Natural killer cell (primary cell): ENCODE measurements at regions not wholly inside any gene's neighbourhood (a gene's known extent, or its start where the extent isn't known, plus 50 kb on each side); places are given as distances from the start of the nearest gene placed in this dataset.
"Not testable (repeated sequence)": the region's sequence is repeated elsewhere in the genome, so short reads cannot be mapped to it uniquely, and the experiment has no call there.

Experiments
- ATAC-seq, 3 donors: fragments of 150-1000 bp in 2 of 3; fragments of 200-7000 bp in 1 of 3; cut with Tn5 transposase; 1 replicate in 1 of 3; 2 replicates in 2 of 3; pipeline ENCODE4 v1.10.0; 2021; ENCODE audit warnings: mild to moderate bottlenecking in 2 of 3, moderate library complexity in 2 of 3
- DNase-seq, 2 donors: peaks; one replicate each; pipeline versions ENCODE4 v3.0.0 to v3.0.0-alpha.2; 2013 to 2021; ENCODE audit warnings: mixed read lengths in 1 of 2
- H3K27ac ChIP-seq: one replicate; pipeline ENCODE4 v1.5.1; 2013; ENCODE audit warnings: mild to moderate bottlenecking, low read length
- H3K27me3 ChIP-seq: one replicate; pipeline ENCODE4 v1.6.1; 2013; ENCODE audit warnings: low read length; ENCODE audit not compliant: control insufficient read depth, insufficient read depth
- H3K36me3 ChIP-seq: one replicate; pipeline ENCODE4 v1.6.1; 2013; ENCODE audit warnings: low read length; ENCODE audit not compliant: control insufficient read depth, insufficient read depth
- H3K4me1 ChIP-seq: one replicate; pipeline ENCODE4 v1.6.1; 2013; ENCODE audit warnings: low read length; ENCODE audit not compliant: control insufficient read depth, insufficient read depth
- H3K4me3 ChIP-seq: one replicate; pipeline ENCODE4 v1.5.1; 2013; ENCODE audit warnings: low read length
- H3K9me3 ChIP-seq: one replicate; pipeline ENCODE4 v1.6.1; 2013; ENCODE audit warnings: low read length; ENCODE audit not compliant: control insufficient read depth, insufficient read depth
- H3K27ac Mint-ChIP-seq, 2 donors: one replicate each; pipeline ENCODE4 v1.8.0; 2022; ENCODE audit warnings: mild to moderate bottlenecking in 2 of 2, mixed read lengths in 2 of 2, moderate library complexity in 1 of 2
- H3K27me3 Mint-ChIP-seq, 2 donors: one replicate each; pipeline ENCODE4 v1.8.0; 2022; ENCODE audit warnings: low read depth in 2 of 2, mixed read lengths in 2 of 2
- H3K36me3 Mint-ChIP-seq: one replicate; pipeline ENCODE4 v1.8.0; 2022; ENCODE audit warnings: mixed read lengths
- H3K4me1 Mint-ChIP-seq, 2 donors: one replicate each; pipeline ENCODE4 v1.8.0; 2022; ENCODE audit warnings: mixed read lengths in 2 of 2
- H3K4me3 Mint-ChIP-seq: one replicate; pipeline ENCODE4 v1.8.0; 2022; ENCODE audit warnings: mild to moderate bottlenecking, moderate library complexity, mixed read lengths
- H3K9me3 Mint-ChIP-seq, 2 donors: one replicate each; pipeline ENCODE4 v1.8.0; 2022; ENCODE audit warnings: mixed read lengths in 2 of 2
- CTCF ChIP-seq: fragments of 200-600 bp; IDR thresholded peaks from one replicate; pipeline ENCODE4 v1.8.0; 2022; ENCODE audit warnings: antibody characterized with exemption
- WGBS: methylation state at CpG from one replicate; pipeline ENCODE4 v1.1.7; 2013; ENCODE audit warnings: missing lambda C conversion rate; ENCODE audit not compliant: insufficient coverage; 5-methylcytosine and 5-hydroxymethylcytosine counted together
- intact Hi-C: fragments of 100-400 bp; cut with micrococcal nuclease; formaldehyde crosslinking; loops from one replicate; pipeline ENCODE4 v1.14.2; 2022

DNA sequence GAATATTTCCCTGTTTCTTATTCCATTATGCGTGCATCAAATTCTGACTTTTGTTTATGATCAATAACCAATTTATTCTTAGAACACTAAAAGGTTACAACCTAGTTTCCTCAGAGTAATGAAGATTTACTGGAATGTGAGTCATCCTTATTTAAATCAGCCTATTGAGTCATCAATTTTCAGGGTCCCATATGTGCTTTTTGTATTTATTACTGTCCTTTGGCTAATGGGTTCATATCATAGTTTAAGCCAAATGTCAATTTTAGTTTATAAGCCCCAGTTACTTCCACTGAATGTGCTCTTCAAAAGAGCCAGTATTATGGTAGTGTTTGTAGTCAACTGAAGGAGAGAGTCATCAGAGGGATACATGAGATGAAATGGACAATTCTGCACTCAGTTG is 359.2 kb downstream of the PRR16 start:
- no peak overlapping the region for H3K27ac Mint-ChIP-seq
- H3K4me3 ChIP-seq: no peak overlapping the region
- H3K4me3 Mint-ChIP-seq: no peak overlapping the region
- no peaks in the 10 kb centered on the region for H3K4me1 ChIP-seq
- peaks cover 10 to 11% of the 10 kb centered on the region in 2 donors for H3K9me3 Mint-ChIP-seq
- TF ChIP-seq CTCF: no peak
- H3K36me3 Mint-ChIP-seq: no peaks in the 10 kb centered on the region
- no peaks in the 10 kb centered on the region for H3K36me3 ChIP-seq
- WGBS: no CpG with 5 or more reads among the region's 1 CpG
- no peaks in the 10 kb centered on the region for H3K27me3 Mint-ChIP-seq
- intact Hi-C loops: no loop called here
- H3K4me1 Mint-ChIP-seq: no peaks in the 10 kb centered on the region
- no peak overlapping the region for H3K27ac ChIP-seq
- no peaks in the 10 kb centered on the region for H3K27me3 ChIP-seq
- DNase-seq (no peak), ATAC-seq (no peak)
- H3K9me3 ChIP-seq: peaks cover 4% of the 10 kb centered on the region

- H3K36me3 Mint-ChIP-seq, H3K27me3 ChIP-seq, H3K4me1 Mint-ChIP-seq, H3K9me3 ChIP-seq, H3K4me3 ChIP-seq, DNase-seq, intact Hi-C loops, H3K4me1 ChIP-seq, H3K36me3 ChIP-seq, ATAC-seq, H3K4me3 Mint-ChIP-seq, H3K27ac ChIP-seq, H3K27me3 Mint-ChIP-seq, H3K27ac Mint-ChIP-seq: not testable (repeated sequence)
- WGBS: 92% methylated on average over 12 of the region's 13 CpGs
- H3K9me3 Mint-ChIP-seq: peaks cover 12 to 14% of the 10 kb centered on the region in 2 donors
These were observed 367.5 kb downstream of the PRR16 start for GRCh38 chr5:120831646-120832045.

DNA sequence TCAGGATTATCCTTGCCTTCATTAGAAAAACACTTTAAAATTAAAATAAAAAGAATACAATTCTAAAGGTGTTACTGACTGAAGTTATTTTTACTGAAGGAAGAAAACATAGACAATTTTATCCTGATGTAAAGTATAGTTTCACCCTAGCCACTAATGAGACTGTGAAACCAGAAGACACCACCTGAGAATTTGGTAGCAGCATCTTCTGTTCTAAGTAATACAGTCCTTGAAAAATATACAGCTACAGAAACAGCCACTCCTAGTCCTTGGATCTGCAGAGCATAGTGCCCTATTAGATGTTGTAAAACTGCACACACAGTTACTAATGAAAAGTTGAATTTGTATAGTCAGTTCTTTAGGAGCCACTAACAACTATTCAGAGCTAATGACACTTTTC is 377.7 kb downstream of the PRR16 start:
- no peaks in the 10 kb centered on the region for H3K4me1 Mint-ChIP-seq
- no peak overlapping the region for H3K4me3 ChIP-seq
- no peaks in the 10 kb centered on the region for H3K9me3 ChIP-seq
- intact Hi-C loops: no loop called here
- no peaks in the 10 kb centered on the region for H3K27me3 Mint-ChIP-seq
- DNase-seq (no peak), ATAC-seq (no peak)
- H3K36me3 ChIP-seq: no peaks in the 10 kb centered on the region
- no peaks in the 10 kb centered on the region for H3K36me3 Mint-ChIP-seq
- H3K4me1 ChIP-seq: no peaks in the 10 kb centered on the region
- H3K4me3 Mint-ChIP-seq: no peak overlapping the region
- no peak for TF ChIP-seq CTCF
- H3K27ac Mint-ChIP-seq: no peak overlapping the region
- H3K27ac ChIP-seq: no peak overlapping the region
- peaks cover 18 to 19% of the 10 kb centered on the region in 2 donors for H3K9me3 Mint-ChIP-seq
- no peaks in the 10 kb centered on the region for H3K27me3 ChIP-seq

GRCh38 chr5:120843390-120843980 is 379.4 kb downstream of the PRR16 start:
- ATAC-seq: no peak
- H3K27ac Mint-ChIP-seq: no peak overlapping the region
- intact Hi-C loops: no loop called here
- peaks cover 22% of the 10 kb centered on the region in 2 donors for H3K9me3 Mint-ChIP-seq
- no peaks in the 10 kb centered on the region for H3K9me3 ChIP-seq
- no peaks in the 10 kb centered on the region for H3K4me1 ChIP-seq
- H3K36me3 Mint-ChIP-seq: no peaks in the 10 kb centered on the region
- no peak overlapping the region for H3K4me3 Mint-ChIP-seq
- TF ChIP-seq CTCF: no peak
- DNase-seq: no peak
- H3K27me3 Mint-ChIP-seq: no peaks in the 10 kb centered on the region
- no peaks in the 10 kb centered on the region for H3K4me1 Mint-ChIP-seq
- H3K36me3 ChIP-seq: no peaks in the 10 kb centered on the region
- WGBS: 78% methylated on average over 3 of the region's 3 CpGs
- H3K4me3 ChIP-seq: no peak overlapping the region
- no peak overlapping the region for H3K27ac ChIP-seq
- no peaks in the 10 kb centered on the region for H3K27me3 ChIP-seq
